H9 (cell line): ENCODE measurements at regions not wholly inside any gene's neighbourhood (a gene's known extent, or its start where the extent isn't known, plus 50 kb on each side); places are given as distances from the start of the nearest gene placed in this dataset.

Source experiments
- DNase-seq: peaks from one replicate; pipeline ENCODE4 v3.0.0-alpha.2; 2017
- H2AFZ ChIP-seq: one replicate; pipeline ENCODE4 v1.6.1; 2013; ENCODE audit warnings: mild to moderate bottlenecking, low read length, control low read depth, moderate library complexity
- H2AK5ac ChIP-seq: 2 replicates; pipeline ENCODE4 v1.6.1; 2013; ENCODE audit warnings: low read length, control low read depth, mixed read lengths; ENCODE audit not compliant: insufficient read length
- H2BK120ac ChIP-seq: one replicate; pipeline ENCODE4 v1.6.1; 2013; ENCODE audit warnings: low read depth, mild to moderate bottlenecking, low read length, control low read depth, inconsistent platforms; ENCODE audit not compliant: poor library complexity, severe bottlenecking
- H2BK12ac ChIP-seq: 2 replicates; pipeline ENCODE4 v1.6.1; 2013; ENCODE audit warnings: low read length, control low read depth, mixed read lengths, low read depth; ENCODE audit not compliant: insufficient read length
- H2BK15ac ChIP-seq: 2 replicates; pipeline ENCODE4 v1.6.1; 2013; ENCODE audit warnings: low read depth, low read length, control low read depth
- H2BK20ac ChIP-seq: one replicate; pipeline ENCODE4 v1.6.1; 2013; ENCODE audit warnings: low read depth, mild to moderate bottlenecking, low read length, control low read depth, inconsistent platforms; ENCODE audit not compliant: poor library complexity, severe bottlenecking
- H2BK5ac ChIP-seq: 2 replicates; pipeline ENCODE4 v1.6.1; 2013; ENCODE audit warnings: low read length, control low read depth, mixed read lengths; ENCODE audit not compliant: insufficient read length
- H3K14ac ChIP-seq: 2 replicates; pipeline ENCODE4 v1.6.1; 2013; ENCODE audit warnings: low read length, control low read depth; ENCODE audit not compliant: insufficient read depth
- H3K18ac ChIP-seq: 2 replicates; pipeline ENCODE4 v1.6.1; 2013; ENCODE audit warnings: low read depth, mild to moderate bottlenecking, mixed read lengths, low read length, control low read depth; ENCODE audit not compliant: insufficient read length
- H3K23ac ChIP-seq: 2 replicates; pipeline ENCODE4 v1.6.1; 2013; ENCODE audit warnings: low read length, control low read depth, mixed read lengths, low read depth; ENCODE audit not compliant: insufficient read length
- H3K23me2 ChIP-seq: 2 replicates; pipeline ENCODE4 v1.6.1; 2013; ENCODE audit warnings: low read depth, mild to moderate bottlenecking, mixed read lengths, low read length, control low read depth; ENCODE audit not compliant: insufficient read length, poor library complexity, severe bottlenecking
- H3K27ac ChIP-seq: 2 replicates; pipeline ENCODE4 v1.5.1; 2013; ENCODE audit warnings: low read length, control low read depth, mixed read lengths, low read depth; ENCODE audit not compliant: insufficient read length
- H3K27me3 ChIP-seq: 2 replicates; pipeline ENCODE4 v1.6.1; 2013; ENCODE audit warnings: low read length, control low read depth, inconsistent platforms; ENCODE audit not compliant: insufficient read depth
- H3K4ac ChIP-seq: 2 replicates; pipeline ENCODE4 v1.6.1; 2013; ENCODE audit warnings: low read depth, mild to moderate bottlenecking, control low read depth, inconsistent platforms, low read length, moderate library complexity
- H3K4me1 ChIP-seq: 2 replicates; pipeline ENCODE4 v1.6.1; 2013; ENCODE audit warnings: low read length, control low read depth, inconsistent platforms; ENCODE audit not compliant: insufficient read depth
- H3K4me2 ChIP-seq: 2 replicates; pipeline ENCODE4 v1.6.1; 2013; ENCODE audit warnings: low read length, control low read depth, mixed read lengths; ENCODE audit not compliant: insufficient read length, insufficient read depth
- H3K56ac ChIP-seq: 2 replicates; pipeline ENCODE4 v1.6.1; 2013; ENCODE audit warnings: low read depth, mild to moderate bottlenecking, mixed read lengths, low read length, control low read depth; ENCODE audit not compliant: insufficient read length
- H3K79me1 ChIP-seq: 2 replicates; pipeline ENCODE4 v1.6.1; 2013; ENCODE audit warnings: low read depth, mild to moderate bottlenecking, moderate library complexity, low read length, control low read depth, inconsistent platforms; ENCODE audit not compliant: insufficient read depth, poor library complexity, severe bottlenecking
- H3K79me2 ChIP-seq: 2 replicates; pipeline ENCODE4 v1.6.1; 2013; ENCODE audit warnings: low read length, control low read depth, inconsistent platforms; ENCODE audit not compliant: insufficient read depth
- H3K9ac ChIP-seq: 2 replicates; pipeline ENCODE4 v1.6.1; 2013; ENCODE audit warnings: low read length, control low read depth, mixed read lengths; ENCODE audit not compliant: insufficient read length; ENCODE audit errors: extremely low read depth
- H3K9me3 ChIP-seq: one replicate; pipeline ENCODE4 v1.6.1; 2013; ENCODE audit warnings: low read depth, low read length, inconsistent platforms; ENCODE audit not compliant: control insufficient read depth
- H3T11ph ChIP-seq: one replicate; pipeline ENCODE4 v1.6.1; 2013; ENCODE audit warnings: mild to moderate bottlenecking, low read length, control low read depth, inconsistent platforms
- H4K20me1 ChIP-seq: one replicate; pipeline ENCODE4 v1.6.1; 2013; ENCODE audit not compliant: control insufficient read depth, insufficient read length, insufficient read depth
- H4K5ac ChIP-seq: 2 replicates; pipeline ENCODE4 v1.6.1; 2013; ENCODE audit warnings: low read depth, mild to moderate bottlenecking, mixed read lengths, low read length, control low read depth; ENCODE audit not compliant: insufficient read length
- H4K8ac ChIP-seq: replicated peaks from 2 replicates; pipeline ENCODE4 v1.6.1; 2013; ENCODE audit warnings: low read length, control low read depth, mixed read lengths, low read depth; ENCODE audit not compliant: insufficient read length
- H4K91ac ChIP-seq: 2 replicates; pipeline ENCODE4 v1.6.1; 2013; ENCODE audit warnings: low read depth, mild to moderate bottlenecking, moderate library complexity, mixed read lengths, low read length, control low read depth; ENCODE audit not compliant: insufficient read length
- H3K27ac Mint-ChIP-seq, 3 experiments: 2 replicates in 2 of 3; 3 replicates in 1 of 3; pipeline ENCODE4 v1.8.0; 2020 to 2021; ENCODE audit warnings: mixed read lengths in 3 of 3, mild to moderate bottlenecking in 1 of 3, moderate library complexity in 1 of 3
- H3K27me3 Mint-ChIP-seq: 2 replicates; pipeline ENCODE4 v1.8.0; 2021; ENCODE audit warnings: low read depth, mild to moderate bottlenecking, moderate library complexity, mixed read lengths
- H3K36me3 Mint-ChIP-seq, 3 experiments: 2 replicates in 2 of 3; 3 replicates in 1 of 3; pipeline ENCODE4 v1.8.0; 2020 to 2021; ENCODE audit warnings: low read depth in 3 of 3, mixed read lengths in 3 of 3; ENCODE audit not compliant: insufficient read depth in 1 of 3
- H3K4me1 Mint-ChIP-seq, 2 experiments: 2 replicates each; pipeline ENCODE4 v1.8.0; 2020; ENCODE audit warnings: mixed read lengths in 2 of 2
- H3K4me3 Mint-ChIP-seq, 2 experiments: 2 replicates in 1 of 2; 3 replicates in 1 of 2; pipeline ENCODE4 v1.8.0; 2020 to 2021; ENCODE audit warnings: mild to moderate bottlenecking in 2 of 2, mixed read lengths in 2 of 2, moderate library complexity in 1 of 2
- H3K9me3 Mint-ChIP-seq, 2 experiments: 2 replicates in 1 of 2; 3 replicates in 1 of 2; pipeline ENCODE4 v1.8.0; 2020; ENCODE audit warnings: mild to moderate bottlenecking in 2 of 2, mixed read lengths in 2 of 2, moderate library complexity in 1 of 2
- CTCF ChIP-seq: fragments of 200-600 bp; sonication (generic); conservative IDR thresholded peaks from 3 replicates; pipeline ENCODE4 v1.8.0; 2021; ENCODE audit warnings: antibody characterized with exemption, mild to moderate bottlenecking
- WGBS: extraction: QIAGEN DNeasy Blood & Tissue Kit; methylation state at CpG from one replicate; pipeline ENCODE4 v1.1.7; 2013; ENCODE audit warnings: missing lambda C conversion rate, low lambda C conversion rate, mixed read lengths; ENCODE audit not compliant: insufficient read length; ENCODE audit errors: extremely low coverage; 5-methylcytosine and 5-hydroxymethylcytosine counted together

DNA sequence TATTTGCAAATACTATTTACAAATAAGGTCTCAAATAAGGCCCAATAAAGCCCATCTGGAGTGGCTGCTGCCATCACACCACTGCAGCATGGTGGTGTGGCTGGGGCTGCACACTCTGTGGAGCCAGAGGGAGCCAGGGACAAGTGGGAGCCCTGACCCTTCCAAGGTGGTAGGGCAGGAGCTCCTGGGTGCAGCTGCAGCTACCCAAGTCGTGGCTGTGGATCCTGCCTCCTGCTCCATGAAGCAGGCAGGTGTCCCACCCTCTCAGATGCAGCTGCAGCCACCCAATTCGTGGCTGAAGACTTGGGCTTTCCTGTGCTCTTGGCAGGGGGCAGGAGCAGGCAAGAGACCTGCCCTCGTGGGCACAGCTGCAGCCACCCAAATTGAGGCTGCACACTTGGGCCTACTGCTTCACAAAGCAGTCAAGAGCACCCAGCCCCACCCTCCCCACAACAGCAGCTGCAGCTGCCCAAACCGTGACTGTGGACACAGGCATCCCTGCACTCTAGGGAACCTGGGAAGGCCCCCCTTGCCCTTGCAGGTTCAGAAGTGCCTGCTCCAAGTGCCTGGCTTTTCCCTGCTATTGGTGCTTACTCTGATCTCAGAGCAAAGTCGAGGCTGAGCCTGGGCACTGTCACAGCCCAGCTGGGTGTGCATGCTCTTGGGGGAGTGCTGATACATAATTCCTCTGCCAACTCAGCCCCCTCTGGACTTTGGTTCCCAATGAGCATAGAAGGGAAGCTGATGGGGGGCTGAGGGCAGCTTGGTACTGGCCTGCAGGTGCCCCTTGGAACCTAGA is 614.8 kb downstream of the PCDH18 start:
- Mint-ChIP-seq H3K27me3 (no peaks in the 10 kb centered on the region), H3K4me1 (no peaks in the 10 kb centered on the region), H3K36me3 (peaks cover 0 to 3% (median 2%) of the 10 kb centered on the region in 3 experiments; a peak in 2 of 7 replicates), H3K27ac (no peak overlapping the region), H3K4me3 (no peak overlapping the region), H3K9me3 (peaks cover 2 to 9% of the 10 kb centered on the region in 2 experiments; a peak in 3 of 5 replicates)
- Histone ChIP-seq H3K4me1 (no peaks in the 10 kb centered on the region), H3K56ac (no peak overlapping the region), H3K14ac (no peak overlapping the region), H3K23ac (no peak overlapping the region), H3K4ac (no peak overlapping the region), H3T11ph (no peak overlapping the region), H3K23me2 (no peaks in the 10 kb centered on the region), H3K18ac (no peak overlapping the region), H4K20me1 (no peaks in the 10 kb centered on the region), H3K79me2 (no peaks in the 10 kb centered on the region), H3K9me3 (peaks cover 6% of the 10 kb centered on the region), H2BK15ac (no peak overlapping the region), H2AK5ac (no peak overlapping the region), H3K27ac (no peak overlapping the region), H3K9ac (no peak overlapping the region), H3K4me2 (no peak overlapping the region), H2AFZ (no peak overlapping the region), H2BK20ac (no peak overlapping the region), H4K5ac (no peak overlapping the region), H4K91ac (no peak overlapping the region), H3K79me1 (no peaks in the 10 kb centered on the region), H4K8ac (no peak overlapping the region), H2BK5ac (no peak overlapping the region), H2BK12ac (no peak overlapping the region), H3K27me3 (no peaks in the 10 kb centered on the region), H2BK120ac (no peak overlapping the region)
- no peak for TF ChIP-seq CTCF
- DNase-seq: no peak
- WGBS: no CpG with 5 or more reads among the region's 5 CpGs
